ENCODE measurements at regions not wholly inside any gene's neighbourhood (a gene's known extent, or its start where the extent isn't known, plus 50 kb on each side); places are given as distances from the start of the nearest gene placed in this dataset.
A peak's percentile ranks its signal among the peaks of the same experiment; 100 is the strongest.

- ChIA-PET CTCF (ENCODE audit: low intra/inter-chr PET ratio) (no interaction called here), POLR2A (interaction anchor here (1.4 kb wide), 1 partner anchor 16 kb away, joined by 4 read pairs; no protein-coding TSS in a partner anchor)
- H3K4me3 ChIP-seq = no peak overlapping the region
- no peak overlapping the region for H3K9ac ChIP-seq (ENCODE audit: insufficient read depth in 1 of 2, low read depth in 2 of 2, low read length in 2 of 2)
- H3K27me3 ChIP-seq (ENCODE audit: control insufficient read depth in 2 of 2, insufficient read depth in 2 of 2, low read length in 2 of 2) = no peaks in the 10 kb centered on the region
- in situ Hi-C loops (cut with MboI) (no loop called here), intact Hi-C loops (cut with micrococcal nuclease) (no loop called here)
- WGBS (ENCODE audit: insufficient coverage, low coverage, missing lambda C conversion rate) = 9% methylated on average over 2 of the region's 2 CpGs
- no peak for ATAC-seq
- H2AFZ ChIP-seq (ENCODE audit: low read depth, low read length) = no peak overlapping the region
- H3K27ac ChIP-seq (ENCODE audit: extremely low read depth, low read depth, low read length) = no peak overlapping the region
- no peak overlapping the region for H3K4me2 ChIP-seq (ENCODE audit: insufficient read depth, low read length)
- DNase-seq (ENCODE audit: extremely low read depth in 1 of 4, low spot score in 3 of 4) = no peak
- TF ChIP-seq FOXA3 (CRISPR knock-in tag; conservative IDR thresholded peaks at IDR 0.05 in 1 of 2, IDR thresholded peaks at IDR 0.05 in 1 of 2) = peak in 1 of 2 experiments; percentile 84; a peak in 2 of 4 replicates
- 0 out of 2 replicates have a peak, but pooled peaks have one; percentile 21 for TF ChIP-seq CEBPB (tag; IDR thresholded peaks at IDR 0.05)
- no peak for TF ChIP-seq NCOA1 (IDR thresholded peaks at IDR 0.05; ENCODE audit: low read depth)
- peak; percentile 45; the same call in 1 of the 2 replicates for TF ChIP-seq ATF3 (IDR thresholded peaks at IDR 0.05)
- TF ChIP-seq ATF3 (CRISPR knock-in tag; conservative IDR thresholded peaks at IDR 0.05) = no peak
- TF ChIP-seq ZEB2 (IDR thresholded peaks at IDR 0.05) = no peak
- TF ChIP-seq HMBOX1 (IDR thresholded peaks at IDR 0.05) = peak; percentile 37; the same call in 1 of the 2 replicates
- TF ChIP-seq CEBPG (CRISPR knock-in tag; IDR thresholded peaks at IDR 0.05) = no peak
- TF ChIP-seq CEBPG (tag; conservative IDR thresholded peaks at IDR 0.05 in 1 of 2, IDR thresholded peaks at IDR 0.05 in 1 of 2) = peak in 1 of 2 experiments; percentile 63; a peak in 2 of 4 replicates
- TF ChIP-seq FOXJ2 (tag; IDR thresholded peaks at IDR 0.05) = 0 out of 2 replicates have a peak, but pooled peaks have one; percentile 19
- H3K4me1 ChIP-seq (replicated peaks in 1 of 2; ENCODE audit: control insufficient read depth in 2 of 2, insufficient read depth in 2 of 2, low read length in 2 of 2) = no peaks in the 10 kb centered on the region; a peak in 1 of 5 replicates
- H3K9me3 ChIP-seq (replicated peaks; ENCODE audit: control insufficient read depth, insufficient read depth, low read depth, low read length) = no peaks in the 10 kb centered on the region
- no TSS peak for BruUV-seq (replicated peaks)
- H3K79me2 ChIP-seq (ENCODE audit: control insufficient read depth, insufficient read depth, low read length) = no peaks in the 10 kb centered on the region
- no peaks in the 10 kb centered on the region for H3K9me1 ChIP-seq (ENCODE audit: control insufficient read depth, insufficient read depth, low read length)
- no peaks in the 10 kb centered on the region for H3K36me3 ChIP-seq (ENCODE audit: control insufficient read depth, insufficient read depth, low read length)
- no peaks in the 10 kb centered on the region for H4K20me1 ChIP-seq (replicated peaks; ENCODE audit: control insufficient read depth, insufficient read depth, low read length)
- FAIRE-seq = no peak
These were observed 190.2 kb upstream of the DPH6 start for GRCh38 chr15:35736150-35736549.
